ENCODE measurements at regions not wholly inside any gene's neighbourhood (a gene's known extent, or its start where the extent isn't known, plus 50 kb on each side); places are given as distances from the start of the nearest gene placed in this dataset.

DNA sequence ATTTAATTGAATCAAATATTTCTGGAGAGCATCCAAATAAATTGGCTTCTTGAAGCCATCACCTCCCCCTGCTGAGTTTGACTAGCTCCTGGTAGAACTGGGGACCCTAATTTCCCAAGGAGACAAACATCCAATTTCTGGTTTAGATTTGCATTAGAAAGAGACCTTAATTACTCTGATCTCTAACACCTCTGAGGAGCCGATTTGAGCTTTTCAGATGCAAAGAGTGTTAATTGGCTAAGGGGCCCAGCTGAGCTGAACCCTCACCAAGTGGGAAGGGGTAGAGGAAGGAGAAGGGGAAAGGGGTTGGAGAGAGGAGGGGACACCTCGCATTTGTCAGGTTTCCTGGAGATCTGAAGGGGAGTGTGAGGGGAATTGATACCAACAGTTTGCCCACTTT, 145.4 kb upstream of the SHB start:
- TF ChIP-seq POLR2AphosphoS5 (IDR thresholded peaks at IDR 0.05; ENCODE audit: low read depth, low read length): no peak
- TF ChIP-seq, protein P1, sequence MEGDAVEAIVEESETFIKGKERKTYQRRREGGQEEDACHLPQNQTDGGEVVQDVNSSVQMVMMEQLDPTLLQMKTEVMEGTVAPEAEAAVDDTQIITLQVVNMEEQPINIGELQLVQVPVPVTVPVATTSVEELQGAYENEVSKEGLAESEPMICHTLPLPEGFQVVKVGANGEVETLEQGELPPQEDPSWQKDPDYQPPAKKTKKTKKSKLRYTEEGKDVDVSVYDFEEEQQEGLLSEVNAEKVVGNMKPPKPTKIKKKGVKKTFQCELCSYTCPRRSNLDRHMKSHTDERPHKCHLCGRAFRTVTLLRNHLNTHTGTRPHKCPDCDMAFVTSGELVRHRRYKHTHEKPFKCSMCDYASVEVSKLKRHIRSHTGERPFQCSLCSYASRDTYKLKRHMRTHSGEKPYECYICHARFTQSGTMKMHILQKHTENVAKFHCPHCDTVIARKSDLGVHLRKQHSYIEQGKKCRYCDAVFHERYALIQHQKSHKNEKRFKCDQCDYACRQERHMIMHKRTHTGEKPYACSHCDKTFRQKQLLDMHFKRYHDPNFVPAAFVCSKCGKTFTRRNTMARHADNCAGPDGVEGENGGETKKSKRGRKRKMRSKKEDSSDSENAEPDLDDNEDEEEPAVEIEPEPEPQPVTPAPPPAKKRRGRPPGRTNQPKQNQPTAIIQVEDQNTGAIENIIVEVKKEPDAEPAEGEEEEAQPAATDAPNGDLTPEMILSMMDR (IDR thresholded peaks at IDR 0.05): no peak
